NCI-H2029 (cell line): ENCODE measurements at regions not wholly inside any gene's neighbourhood (a gene's known extent, or its start where the extent isn't known, plus 50 kb on each side); places are given as distances from the start of the nearest gene placed in this dataset.
A peak's percentile ranks its signal among the peaks of the same experiment; 100 is the strongest.

Experiments used
- DNase-seq: peaks from one replicate; lab custom pipeline; 2025; lab: John Stamatoyannopoulos, UW

DNA sequence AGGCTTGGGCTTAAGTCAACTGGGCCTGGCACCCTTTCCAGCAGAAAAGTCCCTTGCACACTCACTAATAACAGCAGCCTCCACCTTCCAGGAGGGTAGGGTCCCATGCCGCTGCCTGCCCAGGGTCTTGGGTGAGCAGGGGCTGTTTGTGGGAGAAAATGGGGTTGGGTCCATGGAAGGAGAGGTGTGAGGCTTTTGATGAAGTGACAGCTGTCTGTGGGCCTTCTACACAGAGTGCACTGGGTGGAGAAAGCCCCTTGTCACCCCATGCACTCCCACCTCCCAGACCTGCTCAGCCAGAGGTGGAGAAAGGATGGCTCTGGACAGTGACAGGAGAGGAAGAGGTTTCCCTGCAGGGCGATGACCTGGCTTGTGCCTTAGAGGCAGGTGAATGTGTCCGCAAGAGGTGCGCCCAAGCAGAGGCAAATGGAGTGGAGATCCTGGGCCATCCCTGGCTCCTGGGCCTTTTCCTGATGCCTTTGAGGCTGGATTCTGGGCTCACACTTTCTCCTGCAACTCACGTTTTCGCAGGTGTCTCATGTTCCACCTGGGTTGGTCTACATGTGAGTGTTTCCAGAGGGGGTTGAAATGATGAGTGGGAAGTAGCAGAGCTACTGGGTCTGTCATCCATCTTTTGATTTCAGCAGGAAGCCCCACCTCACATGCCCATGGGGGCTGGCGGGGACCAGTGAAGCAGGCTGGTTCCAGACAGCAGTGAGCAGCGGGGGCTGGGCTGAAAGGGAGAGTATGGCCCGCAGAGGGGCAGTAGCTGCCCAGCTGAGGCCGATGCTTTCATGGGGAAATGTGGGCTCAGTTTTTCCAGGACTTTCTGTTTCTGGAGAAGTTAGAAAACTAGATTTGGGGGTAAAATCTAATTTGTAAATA, 85.2 kb upstream of the PRR23E start:
- no peak for DNase-seq

DNA sequence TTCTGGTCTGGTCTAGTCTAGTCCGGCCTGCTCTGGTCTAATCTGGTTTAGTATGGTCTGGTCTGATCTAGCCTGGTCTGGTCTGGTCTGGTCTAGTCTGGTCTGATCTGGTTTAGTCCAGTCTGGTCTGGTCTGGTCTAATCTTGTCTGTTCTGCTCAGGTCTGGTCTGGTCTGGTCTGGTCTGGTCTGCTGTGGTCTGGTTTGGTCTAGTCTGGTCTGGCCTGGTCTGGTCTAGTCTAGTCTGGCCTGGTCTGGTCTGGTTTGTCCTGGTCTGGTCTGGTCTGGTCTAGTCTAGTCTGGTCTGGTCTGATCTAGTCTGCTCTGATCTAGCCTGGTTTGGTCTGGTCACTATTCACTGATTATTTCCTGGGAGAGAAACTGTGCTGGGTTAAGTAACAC, 84.1 kb upstream of the PRR23E start:
- DNase-seq, result no peak

DNA sequence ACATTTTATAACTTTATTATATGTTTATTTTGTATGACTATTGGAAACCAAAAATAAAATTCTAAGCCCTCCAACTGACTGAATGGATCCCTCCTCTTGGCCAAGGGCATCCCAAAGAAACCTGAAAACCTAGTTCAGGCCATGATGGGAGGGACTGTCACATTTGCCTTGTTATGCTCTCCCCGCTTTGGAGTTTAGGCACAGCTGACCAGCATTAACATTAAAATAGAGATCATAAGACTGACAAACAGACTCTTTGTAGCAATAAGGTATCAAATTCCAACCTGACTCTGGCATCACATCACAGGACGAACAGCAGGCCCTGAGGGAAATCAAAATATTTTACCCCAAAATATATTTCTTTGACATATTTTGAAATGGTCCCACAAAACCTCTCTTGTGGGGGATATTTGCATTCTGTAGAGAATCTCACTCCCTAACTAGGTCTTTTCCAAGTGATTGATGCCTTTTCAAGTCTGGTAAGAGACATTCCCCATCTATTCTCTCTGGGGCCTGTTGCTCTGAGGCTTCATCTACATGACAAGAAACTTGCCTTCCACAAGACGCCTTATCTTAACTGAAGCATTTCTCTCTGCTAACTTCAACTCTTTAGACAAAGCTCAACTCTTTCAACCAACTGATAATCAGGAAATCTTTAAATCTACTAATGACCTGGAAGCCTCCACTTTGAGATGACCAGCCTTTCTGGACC, 81.8 kb upstream of the PRR23E start:
- no peak for DNase-seq

GRCh38 chr3:127112796-127113570, 79.9 kb upstream of the PRR23E start:
- no peak for DNase-seq

- peak; percentile 28 for DNase-seq
Measured at GRCh38 chr3:127113571-127113891, 79.4 kb upstream of the PRR23E start.

DNA sequence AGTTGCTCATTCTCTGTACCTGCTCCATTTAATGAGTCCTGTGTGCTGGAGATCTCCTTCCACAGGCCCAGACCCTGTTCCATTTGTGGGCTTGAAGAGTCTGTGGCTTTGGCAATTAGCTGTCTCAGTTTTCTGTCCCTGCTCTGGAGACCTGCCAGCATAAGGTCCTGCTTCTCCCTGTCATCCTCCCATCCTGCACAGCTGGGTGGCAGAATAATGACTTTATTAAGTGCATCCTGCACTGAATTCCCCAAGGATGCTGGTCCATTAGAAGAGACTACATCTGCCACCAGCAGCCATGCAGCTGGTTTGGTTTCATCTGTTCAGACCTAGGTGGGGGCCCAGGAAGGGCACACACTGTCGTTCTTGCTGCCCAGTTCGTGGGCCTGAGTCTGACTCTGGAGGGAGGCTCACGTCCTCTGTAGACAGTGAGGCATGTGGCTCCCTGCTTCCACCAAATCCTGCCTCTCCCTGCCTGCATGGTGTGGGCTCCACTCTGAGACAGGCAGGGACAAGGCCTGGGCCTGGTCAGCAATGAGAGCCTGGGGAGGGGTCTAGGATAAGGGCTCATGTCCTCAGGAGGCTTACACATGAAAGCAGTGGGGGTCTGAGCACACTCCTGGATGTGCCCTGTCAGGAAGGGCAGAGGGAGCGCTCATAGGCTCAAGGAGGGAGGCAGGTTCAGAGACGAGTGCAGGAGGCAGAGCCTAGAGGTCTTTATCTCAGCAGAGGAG, 78.4 kb upstream of the PRR23E start:
- DNase-seq, result peak; percentile 36

DNA sequence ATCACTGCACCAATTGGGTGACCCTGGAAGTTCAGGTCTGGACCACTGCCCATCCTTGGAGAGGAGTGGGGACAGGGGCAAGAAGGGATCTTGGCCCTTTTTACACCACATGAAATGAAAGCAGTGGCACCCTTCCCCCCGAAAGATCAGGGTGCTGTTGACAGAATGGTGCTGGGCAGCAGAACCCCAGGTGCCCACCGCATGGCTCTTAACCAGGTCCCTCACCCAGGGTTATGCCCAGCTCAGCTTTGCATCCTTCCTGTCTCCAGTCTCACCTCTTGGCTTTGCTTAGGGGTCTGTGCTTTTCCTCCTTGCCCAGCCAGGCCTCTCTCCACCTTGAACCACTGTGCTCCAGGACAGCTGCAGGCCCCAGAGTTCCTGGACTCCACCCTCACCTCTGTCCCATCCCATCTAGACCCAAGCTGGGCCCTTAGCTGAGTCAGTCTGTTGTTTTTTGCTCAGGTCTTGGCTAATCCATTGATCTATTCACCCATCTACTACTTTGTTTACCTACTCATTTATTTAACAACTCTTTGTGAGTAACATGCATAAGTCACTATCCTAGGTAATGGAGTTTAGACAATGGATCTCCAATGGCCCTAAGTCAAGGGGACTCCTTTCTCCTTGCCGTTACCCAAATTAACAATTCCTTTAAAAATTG, 77.1 kb upstream of the PRR23E start:
- no peak for DNase-seq

GRCh38 chr3:127118366-127118765, 74.6 kb upstream of the PRR23E start:
- no peak for DNase-seq

GRCh38 chr3:127119693-127120464, 73.1 kb upstream of the PRR23E start:
- no peak for DNase-seq

- DNase-seq, result no peak
Measured at GRCh38 chr3:127120851-127121647, 71.9 kb upstream of the PRR23E start.

- DNase-seq, result no peak
Measured at GRCh38 chr3:127121885-127122284, 71.0 kb upstream of the PRR23E start.

DNA sequence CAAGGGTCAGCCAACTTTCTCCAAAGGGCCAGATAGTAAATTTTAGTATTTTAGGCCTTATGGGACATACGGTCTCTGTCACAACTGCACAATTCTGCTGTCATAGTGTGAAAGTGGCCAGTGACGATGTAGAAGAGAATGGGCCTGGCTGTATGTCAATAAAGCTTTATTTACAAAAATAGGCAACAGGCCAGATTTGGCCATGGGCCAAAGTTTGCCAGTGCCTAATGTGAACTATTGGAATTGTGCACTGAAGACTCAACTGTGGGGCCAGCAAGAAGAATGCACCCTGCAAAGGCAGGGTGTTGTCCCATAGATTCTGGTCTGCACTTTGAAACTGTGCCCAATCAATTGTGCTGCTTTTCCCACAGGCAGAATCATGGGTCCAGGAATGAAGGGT, 69.4 kb upstream of the PRR23E start:
- DNase-seq, result peak; percentile 10

GRCh38 chr3:127124120-127124519, 68.8 kb upstream of the PRR23E start:
- DNase-seq, result no peak

DNA sequence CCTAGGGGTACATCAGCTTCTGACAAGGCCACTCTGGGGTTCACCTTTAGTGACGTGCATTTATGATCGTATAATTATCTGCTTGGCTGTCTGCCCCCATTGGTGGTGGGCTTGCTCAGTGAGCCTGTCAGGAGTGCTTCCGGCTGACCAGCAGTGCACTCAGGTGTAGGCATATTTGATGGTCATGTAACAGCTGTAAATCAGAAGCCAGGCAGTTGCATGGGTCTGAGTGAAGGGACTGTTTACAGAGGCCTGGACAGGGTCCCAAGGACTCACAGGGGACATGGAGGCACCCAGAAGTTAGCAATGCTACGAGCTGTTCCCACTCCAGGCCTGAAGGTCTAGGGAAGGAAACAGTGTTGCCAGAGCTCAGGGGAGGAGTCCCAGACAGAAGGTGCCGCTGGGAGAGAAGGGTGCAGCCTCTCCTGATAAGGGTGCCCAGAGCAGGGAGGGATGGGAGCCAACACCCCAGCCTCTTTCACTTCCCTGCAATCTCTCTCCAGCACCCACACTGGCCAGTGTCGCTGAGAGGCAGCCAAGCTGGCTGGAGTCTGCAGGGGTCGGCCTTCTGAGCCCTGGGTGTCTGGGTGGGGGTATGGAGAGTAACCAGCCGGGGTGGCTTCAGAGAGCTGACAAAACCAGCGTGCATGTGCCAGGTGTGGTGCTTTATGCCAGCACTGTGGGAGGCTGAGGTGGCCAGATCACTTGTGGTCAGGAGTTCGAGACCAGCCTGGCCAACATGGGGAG, 61.3 kb upstream of the PRR23E start:
- no peak for DNase-seq

DNA sequence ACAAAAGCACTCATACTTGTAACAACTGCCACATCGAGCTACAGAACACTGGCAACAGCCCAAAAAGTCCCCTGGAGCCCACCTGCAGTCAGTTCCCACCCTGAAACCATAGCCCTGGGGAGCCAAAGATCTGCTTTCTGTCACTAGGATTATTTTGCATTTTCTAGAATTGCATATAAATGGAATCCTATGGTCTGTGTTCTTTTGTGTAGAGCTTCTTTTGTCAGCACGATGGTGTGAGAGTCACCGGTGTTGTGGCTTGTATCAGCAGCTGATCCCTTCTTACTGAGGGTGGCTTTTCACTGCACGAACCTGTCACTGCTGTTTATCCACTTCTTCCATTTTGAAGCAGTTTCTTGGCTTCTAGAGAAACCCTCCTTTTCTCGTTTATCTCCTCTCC, 60.1 kb upstream of the PRR23E start:
- no peak for DNase-seq

DNA sequence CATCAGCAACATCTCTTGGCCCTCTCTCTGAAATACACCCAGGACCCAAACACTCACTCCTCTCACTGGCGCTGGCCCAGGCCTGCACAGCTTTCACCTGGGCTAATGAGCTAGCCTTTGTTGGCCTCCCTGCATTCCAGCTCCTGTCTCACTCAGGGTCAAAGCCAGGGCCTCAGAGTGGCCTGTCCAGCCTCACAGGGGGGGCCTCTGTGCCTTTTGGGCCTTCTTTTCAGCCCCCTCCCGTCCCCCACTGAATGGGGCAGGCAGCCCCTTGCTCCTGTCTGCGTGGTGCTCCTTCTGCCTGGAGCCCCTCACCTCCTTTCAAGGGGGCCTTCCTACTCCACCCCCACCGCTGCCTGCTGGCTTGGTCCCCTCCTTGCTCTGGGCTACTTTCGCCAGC, 59.0 kb upstream of the PRR23E start:
- DNase-seq, result no peak

DNA sequence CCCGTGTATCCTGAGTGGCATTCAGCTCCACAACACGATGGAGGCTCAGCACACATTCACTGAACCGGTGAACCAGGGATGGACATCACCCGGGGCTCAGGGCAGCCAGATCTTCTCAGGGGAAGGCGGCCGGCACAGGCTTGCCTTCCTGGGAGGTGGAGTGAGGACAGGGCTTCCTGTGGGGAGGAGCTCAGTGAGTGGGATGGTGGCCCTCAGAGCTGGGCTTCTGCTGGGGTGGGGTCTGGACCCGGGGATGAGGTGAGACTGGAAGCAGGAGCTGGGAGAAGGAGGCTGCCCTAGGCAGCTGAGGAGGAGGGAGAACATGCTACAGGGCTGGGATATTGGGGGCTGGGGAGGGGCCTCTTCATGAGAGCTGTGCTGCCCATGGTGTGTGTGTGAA, 58.5 kb upstream of the PRR23E start:
- DNase-seq, result no peak

GRCh38 chr3:127134887-127135240, 58.1 kb upstream of the PRR23E start:
- no peak for DNase-seq
